NCI-H82 treated with DMSO at 0.1 percent for 48 hours (cell line): ENCODE measurements at regions not wholly inside any gene's neighbourhood (a gene's known extent, or its start where the extent isn't known, plus 50 kb on each side); places are given as distances from the start of the nearest gene placed in this dataset.

Experiments
- DNase-seq: peaks from one replicate; lab custom pipeline; 2025; ENCODE audit not compliant: unreplicated experiment; lab: John Stamatoyannopoulos, UW

GRCh38 chr5:54927097-54927746, 58.2 kb downstream of the ESM1 start:
- no peak for DNase-seq

GRCh38 chr5:54924487-54924886, 60.9 kb downstream of the ESM1 start:
- no peak for DNase-seq

- no peak for DNase-seq
Measured at GRCh38 chr5:54917323-54917722, 68.1 kb downstream of the ESM1 start.

- no peak for DNase-seq
Measured at GRCh38 chr5:54915466-54916027, 69.8 kb downstream of the ESM1 start.

GRCh38 chr5:54912021-54912420, 73.4 kb downstream of the ESM1 start:
- no peak for DNase-seq

- no peak for DNase-seq
Measured at GRCh38 chr5:54909911-54910870, 75.2 kb downstream of the ESM1 start.

GRCh38 chr5:54908774-54909525, 76.4 kb downstream of the ESM1 start:
- no peak for DNase-seq

GRCh38 chr5:54905942-54906537, 79.4 kb downstream of the ESM1 start:
- DNase-seq: no peak

GRCh38 chr5:54905246-54905795, 80.1 kb downstream of the ESM1 start:
- DNase-seq: no peak

GRCh38 chr5:54904425-54904824, 81.0 kb downstream of the ESM1 start:
- peak; percentile 7 for DNase-seq

- DNase-seq: no peak
Measured at GRCh38 chr5:54902791-54903473, 82.5 kb downstream of the ESM1 start.

- no peak for DNase-seq
Measured at GRCh38 chr5:54900984-54901725, 84.2 kb downstream of the ESM1 start.

- no peak for DNase-seq
Measured at GRCh38 chr5:54897001-54897400, 88.4 kb downstream of the ESM1 start.

GRCh38 chr5:54895816-54896341, 89.5 kb downstream of the ESM1 start:
- no peak for DNase-seq

GRCh38 chr5:54894957-54895815, 90.2 kb downstream of the ESM1 start:
- no peak for DNase-seq

- no peak for DNase-seq
Measured at GRCh38 chr5:54889826-54890225, 95.6 kb downstream of the ESM1 start.

- DNase-seq: no peak
Measured at GRCh38 chr5:54887663-54888062, 97.7 kb downstream of the ESM1 start.

- no peak for DNase-seq
Measured at GRCh38 chr5:54886866-54887265, 98.5 kb downstream of the ESM1 start.
